Astrocyte of the cerebellum (primary cell): ENCODE measurements at regions not wholly inside any gene's neighbourhood (a gene's known extent, or its start where the extent isn't known, plus 50 kb on each side); places are given as distances from the start of the nearest gene placed in this dataset.

ENCODE experiments used
- DNase-seq: peaks from one replicate; pipeline ENCODE4 v3.0.0-alpha.2; 2011; ENCODE audit warnings: low read depth
- H3K4me3 ChIP-seq: 2 replicates; pipeline ENCODE4 v1.5.1; 2011; ENCODE audit warnings: mild to moderate bottlenecking, low read depth, low read length, moderate library complexity
- in situ Hi-C: cut with HindIII; loops from 2 replicates; pipeline ENCODE4 v1.10.0; 2017; ENCODE audit warnings: low sequenced_read_pairs
- TF ChIP-seq, protein P1 (sequence below): IDR thresholded peaks from 2 replicates; pipeline ENCODE4 v1.5.1; 2012; ENCODE audit warnings: low read length, low read depth, moderate library complexity, mild to moderate bottlenecking; ENCODE audit errors: missing control alignments

- TF ChIP-seq, protein P1, sequence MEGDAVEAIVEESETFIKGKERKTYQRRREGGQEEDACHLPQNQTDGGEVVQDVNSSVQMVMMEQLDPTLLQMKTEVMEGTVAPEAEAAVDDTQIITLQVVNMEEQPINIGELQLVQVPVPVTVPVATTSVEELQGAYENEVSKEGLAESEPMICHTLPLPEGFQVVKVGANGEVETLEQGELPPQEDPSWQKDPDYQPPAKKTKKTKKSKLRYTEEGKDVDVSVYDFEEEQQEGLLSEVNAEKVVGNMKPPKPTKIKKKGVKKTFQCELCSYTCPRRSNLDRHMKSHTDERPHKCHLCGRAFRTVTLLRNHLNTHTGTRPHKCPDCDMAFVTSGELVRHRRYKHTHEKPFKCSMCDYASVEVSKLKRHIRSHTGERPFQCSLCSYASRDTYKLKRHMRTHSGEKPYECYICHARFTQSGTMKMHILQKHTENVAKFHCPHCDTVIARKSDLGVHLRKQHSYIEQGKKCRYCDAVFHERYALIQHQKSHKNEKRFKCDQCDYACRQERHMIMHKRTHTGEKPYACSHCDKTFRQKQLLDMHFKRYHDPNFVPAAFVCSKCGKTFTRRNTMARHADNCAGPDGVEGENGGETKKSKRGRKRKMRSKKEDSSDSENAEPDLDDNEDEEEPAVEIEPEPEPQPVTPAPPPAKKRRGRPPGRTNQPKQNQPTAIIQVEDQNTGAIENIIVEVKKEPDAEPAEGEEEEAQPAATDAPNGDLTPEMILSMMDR = no peak
- in situ Hi-C loops = no loop called here
- no peak for DNase-seq
- H3K4me3 ChIP-seq = no peak overlapping the region
Measured at GRCh38 chr4:41318839-41319530, 62.3 kb downstream of the UCHL1 start.

- in situ Hi-C loops = no loop called here
Measured at GRCh38 chr4:41319553-41319952, 62.8 kb downstream of the UCHL1 start.

DNA sequence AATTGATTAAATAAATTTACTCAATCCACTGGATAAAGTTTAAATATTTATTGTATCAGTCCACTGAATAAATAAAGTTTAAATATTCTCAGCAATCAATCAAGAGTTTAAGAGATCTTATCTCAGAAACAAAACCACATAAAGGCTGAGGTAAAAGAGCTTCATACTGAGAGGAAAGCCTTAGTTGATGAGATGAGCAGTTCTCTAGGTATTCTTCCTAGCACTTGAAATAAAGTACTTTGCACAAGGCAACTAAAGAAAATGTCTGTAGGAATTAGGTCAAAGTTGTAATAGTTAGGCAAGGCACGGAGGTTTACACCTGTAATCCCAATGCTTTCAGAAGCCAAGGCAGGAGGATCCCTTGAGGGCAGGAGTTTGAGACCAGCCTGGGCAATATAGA lies 63.5 kb downstream of the UCHL1 start:
- TF ChIP-seq, protein P1 = no peak
- in situ Hi-C loops = no loop called here
- no peak overlapping the region for H3K4me3 ChIP-seq
- DNase-seq = no peak

More at GRCh38 chr4:41319553-41319952, 62.8 kb downstream of the UCHL1 start:
- TF ChIP-seq, protein P1 = no peak
- DNase-seq = no peak
- H3K4me3 ChIP-seq = no peak overlapping the region

GRCh38 chr4:41320786-41321185 lies 64.1 kb downstream of the UCHL1 start:
- H3K4me3 ChIP-seq = no peak overlapping the region
- in situ Hi-C loops = no loop called here
- TF ChIP-seq, protein P1 = no peak
- no peak for DNase-seq

DNA sequence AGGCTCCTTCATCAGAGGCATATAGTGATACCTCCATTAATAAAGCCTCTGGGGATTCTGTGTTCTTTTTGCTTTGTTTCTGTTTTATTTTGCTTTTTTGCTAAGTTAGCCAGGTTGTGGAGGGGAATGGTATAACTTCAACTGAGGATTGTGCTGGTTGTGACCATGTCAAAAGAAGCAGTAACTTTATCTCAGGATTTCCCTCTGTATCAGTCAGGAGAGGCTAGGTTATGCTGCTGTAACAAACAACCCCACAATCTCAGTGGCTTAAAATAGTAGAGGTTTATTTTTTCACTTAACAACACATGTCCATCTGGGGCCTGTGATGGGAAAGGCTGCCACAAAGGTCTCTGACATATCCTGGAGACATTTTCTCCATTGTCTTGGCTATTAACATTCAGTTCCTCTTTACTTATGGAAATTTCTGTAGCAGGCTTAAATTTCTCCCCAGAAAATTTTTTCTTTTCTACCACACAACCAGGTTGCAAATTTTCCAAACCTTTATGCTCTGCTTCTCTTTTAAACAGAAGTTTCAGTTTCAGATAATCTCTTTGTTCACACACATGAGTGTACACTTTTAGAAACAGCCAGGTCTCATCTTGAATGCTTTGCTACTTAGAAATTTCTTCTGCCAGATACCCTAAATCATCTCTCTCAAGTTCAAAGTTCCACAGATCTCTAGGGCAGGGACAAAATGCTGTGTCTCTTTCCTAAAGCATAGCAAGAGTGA lies 64.7 kb downstream of the UCHL1 start:
- TF ChIP-seq, protein P1 = no peak
- no peak for DNase-seq
- in situ Hi-C loops = no loop called here
- H3K4me3 ChIP-seq = no peak overlapping the region

DNA sequence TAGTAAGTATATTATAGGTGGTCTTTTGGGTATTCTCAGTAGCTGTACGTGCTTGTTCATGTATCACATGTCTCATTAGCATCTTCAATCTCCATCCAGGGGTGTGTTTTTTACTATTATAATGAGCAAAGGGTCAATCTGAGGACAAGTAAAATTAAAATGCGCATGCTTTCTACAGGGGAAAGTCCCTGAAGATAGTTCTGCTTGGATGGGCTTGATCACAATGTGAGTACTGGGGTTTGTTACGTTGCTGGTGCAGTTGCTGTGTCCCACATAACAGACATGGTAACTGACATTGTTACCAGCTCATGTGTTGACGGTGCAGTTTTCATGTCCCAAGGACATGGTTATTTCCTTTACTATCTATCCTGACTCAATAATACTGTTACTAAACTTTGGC lies 65.9 kb downstream of the UCHL1 start:
- in situ Hi-C loops = no loop called here
- no peak for DNase-seq
- H3K4me3 ChIP-seq = no peak overlapping the region
- TF ChIP-seq, protein P1 = no peak
